ENCODE measurements at regions not wholly inside any gene's neighbourhood (a gene's known extent, or its start where the extent isn't known, plus 50 kb on each side); places are given as distances from the start of the nearest gene placed in this dataset.
A peak's percentile ranks its signal among the peaks of the same experiment; 100 is the strongest.

DNA sequence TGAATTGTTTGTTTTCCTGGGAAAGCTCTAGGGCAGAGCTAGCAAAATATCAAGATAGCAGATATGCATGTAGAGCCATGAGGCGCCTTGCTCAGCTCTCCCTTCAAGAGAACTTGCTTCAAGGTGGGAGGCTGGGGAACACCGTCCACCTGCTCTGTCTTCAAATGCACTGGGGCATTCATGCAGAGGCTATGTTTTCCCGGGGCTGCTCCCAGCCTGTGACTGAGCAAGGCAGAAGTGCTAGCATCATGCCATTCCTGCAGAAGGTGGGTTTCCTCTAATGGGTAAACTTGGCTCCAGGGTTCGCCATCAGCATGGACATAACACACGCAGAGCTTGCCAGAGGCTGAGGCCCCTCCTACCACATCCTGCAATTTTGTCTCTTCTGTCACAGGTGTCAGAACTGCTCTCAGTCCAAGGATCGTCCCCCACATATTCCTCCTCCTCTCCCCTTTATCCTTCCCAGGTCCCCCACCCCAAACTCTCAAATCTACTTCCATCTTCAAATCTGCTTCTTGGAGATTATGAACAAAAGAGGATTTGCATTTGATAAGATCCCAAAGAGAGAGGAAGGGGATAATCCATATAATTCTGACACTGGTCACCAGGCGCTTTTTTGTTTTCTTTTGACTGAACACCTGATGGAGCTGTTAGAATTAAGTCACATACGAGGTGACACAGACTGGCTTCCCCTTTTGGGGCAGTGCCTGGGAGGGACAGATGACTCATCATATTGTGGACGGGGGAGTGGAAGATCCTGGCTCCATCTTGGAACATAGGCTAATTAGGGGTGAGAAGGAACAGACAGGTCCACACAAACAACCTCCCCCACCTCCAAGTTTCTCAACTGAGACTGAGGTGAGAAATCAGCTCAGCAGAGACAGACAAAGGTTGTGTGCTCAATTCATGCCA lies 85.0 kb upstream of the TAF11L2 start (continued):
- TF ChIP-seq, protein P1, sequence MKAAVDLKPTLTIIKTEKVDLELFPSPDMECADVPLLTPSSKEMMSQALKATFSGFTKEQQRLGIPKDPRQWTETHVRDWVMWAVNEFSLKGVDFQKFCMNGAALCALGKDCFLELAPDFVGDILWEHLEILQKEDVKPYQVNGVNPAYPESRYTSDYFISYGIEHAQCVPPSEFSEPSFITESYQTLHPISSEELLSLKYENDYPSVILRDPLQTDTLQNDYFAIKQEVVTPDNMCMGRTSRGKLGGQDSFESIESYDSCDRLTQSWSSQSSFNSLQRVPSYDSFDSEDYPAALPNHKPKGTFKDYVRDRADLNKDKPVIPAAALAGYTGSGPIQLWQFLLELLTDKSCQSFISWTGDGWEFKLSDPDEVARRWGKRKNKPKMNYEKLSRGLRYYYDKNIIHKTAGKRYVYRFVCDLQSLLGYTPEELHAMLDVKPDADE (IDR thresholded peaks at IDR 0.05) = no peak
- TF ChIP-seq JUNB (IDR thresholded peaks at IDR 0.05; ENCODE audit: unreplicated experiment) (no peak), POLR2AphosphoS5 (IDR thresholded peaks at IDR 0.05; ENCODE audit: low read depth) (no peak), ZNF331 (CRISPR knock-in tag; IDR thresholded peaks at IDR 0.05; ENCODE audit: low read depth) (no peak)

DNA sequence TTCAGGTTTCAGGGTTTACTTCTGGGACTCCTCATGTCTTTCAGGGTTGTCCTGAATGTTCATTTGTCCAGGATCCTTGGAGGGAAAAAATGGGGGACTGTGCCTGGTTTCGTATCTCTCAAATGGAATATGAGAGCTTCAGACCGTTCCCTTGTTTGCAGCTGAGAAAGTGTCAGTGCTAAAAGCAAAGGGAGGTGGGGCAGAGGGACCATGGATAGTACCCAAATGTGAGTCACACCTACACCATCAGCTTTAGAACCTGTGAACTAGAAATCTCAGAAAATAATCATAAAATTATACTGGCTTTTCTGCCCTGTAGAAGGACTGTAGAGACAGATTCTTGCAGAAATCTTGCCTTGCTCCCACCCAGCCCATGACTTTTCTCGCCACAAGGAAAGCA lies 84.3 kb upstream of the TAF11L2 start:
- no peak overlapping the region for H3K27ac Mint-ChIP-seq

More for the DNA sequence above, 84.3 kb upstream of the TAF11L2 start:
- Mint-ChIP-seq H3K36me3 (ENCODE audit: low read depth) (no peaks in the 10 kb centered on the region), H3K4me3 (no peak overlapping the region), H3K27me3 (ENCODE audit: insufficient read depth, low read depth, poor library complexity) (peaks cover 3% of the 10 kb centered on the region), H3K4me1 (peaks cover 31% of the 10 kb centered on the region), H3K9me3 (peaks cover 11% of the 10 kb centered on the region; the same call in 1 of the 3 replicates)
- Histone ChIP-seq H3K27me3 (ENCODE audit: insufficient read depth) (no peaks in the 10 kb centered on the region), H3K4me3 (no peak overlapping the region), H2AFZ (peak overlapping the region; percentile 69), H3K79me2 (replicated peaks; ENCODE audit: insufficient read depth) (no peaks in the 10 kb centered on the region), H3K27ac (ENCODE audit: low read depth) (no peak overlapping the region), H3K4me1 (ENCODE audit: insufficient read depth) (peaks cover 21% of the 10 kb centered on the region; the same call in 1 of the 2 replicates), H3F3A (replicated peaks; ENCODE audit: low read depth) (0 out of 2 replicates have a peak, but pooled peaks cover 3% of the 10 kb centered on the region), H4K20me1 (replicated peaks; ENCODE audit: insufficient read depth) (no peaks in the 10 kb centered on the region), H3K36me3 (ENCODE audit: insufficient read depth) (no peaks in the 10 kb centered on the region), H3K9me2 (ENCODE audit: insufficient read depth) (no peaks in the 10 kb centered on the region), H3K4me2 (no peak overlapping the region)
- TF ChIP-seq, protein P2, sequence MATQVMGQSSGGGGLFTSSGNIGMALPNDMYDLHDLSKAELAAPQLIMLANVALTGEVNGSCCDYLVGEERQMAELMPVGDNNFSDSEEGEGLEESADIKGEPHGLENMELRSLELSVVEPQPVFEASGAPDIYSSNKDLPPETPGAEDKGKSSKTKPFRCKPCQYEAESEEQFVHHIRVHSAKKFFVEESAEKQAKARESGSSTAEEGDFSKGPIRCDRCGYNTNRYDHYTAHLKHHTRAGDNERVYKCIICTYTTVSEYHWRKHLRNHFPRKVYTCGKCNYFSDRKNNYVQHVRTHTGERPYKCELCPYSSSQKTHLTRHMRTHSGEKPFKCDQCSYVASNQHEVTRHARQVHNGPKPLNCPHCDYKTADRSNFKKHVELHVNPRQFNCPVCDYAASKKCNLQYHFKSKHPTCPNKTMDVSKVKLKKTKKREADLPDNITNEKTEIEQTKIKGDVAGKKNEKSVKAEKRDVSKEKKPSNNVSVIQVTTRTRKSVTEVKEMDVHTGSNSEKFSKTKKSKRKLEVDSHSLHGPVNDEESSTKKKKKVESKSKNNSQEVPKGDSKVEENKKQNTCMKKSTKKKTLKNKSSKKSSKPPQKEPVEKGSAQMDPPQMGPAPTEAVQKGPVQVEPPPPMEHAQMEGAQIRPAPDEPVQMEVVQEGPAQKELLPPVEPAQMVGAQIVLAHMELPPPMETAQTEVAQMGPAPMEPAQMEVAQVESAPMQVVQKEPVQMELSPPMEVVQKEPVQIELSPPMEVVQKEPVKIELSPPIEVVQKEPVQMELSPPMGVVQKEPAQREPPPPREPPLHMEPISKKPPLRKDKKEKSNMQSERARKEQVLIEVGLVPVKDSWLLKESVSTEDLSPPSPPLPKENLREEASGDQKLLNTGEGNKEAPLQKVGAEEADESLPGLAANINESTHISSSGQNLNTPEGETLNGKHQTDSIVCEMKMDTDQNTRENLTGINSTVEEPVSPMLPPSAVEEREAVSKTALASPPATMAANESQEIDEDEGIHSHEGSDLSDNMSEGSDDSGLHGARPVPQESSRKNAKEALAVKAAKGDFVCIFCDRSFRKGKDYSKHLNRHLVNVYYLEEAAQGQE (IDR thresholded peaks at IDR 0.05; ENCODE audit: unreplicated experiment) = peak; percentile 44
- TF ChIP-seq, protein P1 (IDR thresholded peaks at IDR 0.05) = no peak
- DNase-seq (ENCODE audit: low spot score) = no peak
- ATAC-seq = no peak

Measured in GM23338 (cell line).